Right hindlimb (tissue), 1 donor: ENCODE measurements at regions not wholly inside any gene's neighbourhood (a gene's known extent, or its start where the extent isn't known, plus 50 kb on each side); places are given as distances from the start of the nearest gene placed in this dataset.
"Not testable (repeated sequence)": the region's sequence is repeated elsewhere in the genome, so short reads cannot be mapped to it uniquely, and the experiment has no call there.

ENCODE experiments used
- DNase-seq: peaks from one replicate; pipeline ENCODE4 v3.0.0-alpha.2; 2018

DNA sequence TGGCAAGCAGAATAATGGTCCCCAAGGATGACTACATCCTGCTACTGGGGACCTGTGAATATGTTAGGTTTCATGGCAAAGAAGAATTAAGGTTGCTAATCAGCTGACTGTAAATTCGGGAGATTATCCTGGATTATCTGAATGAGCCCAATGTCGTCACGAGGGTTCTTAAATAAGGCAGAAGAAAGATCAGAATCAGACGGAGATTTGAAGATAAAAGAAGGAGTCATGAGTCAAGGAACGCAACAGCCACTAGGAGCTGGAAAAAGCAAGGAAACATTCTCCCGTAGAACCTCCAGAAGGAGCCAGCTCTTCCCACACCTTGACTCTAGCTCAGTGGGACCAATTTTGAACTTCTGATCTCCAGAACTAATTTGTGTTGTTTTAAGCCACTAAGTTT lies 82.9 kb upstream of the APBB1IP start:
- no peak for DNase-seq

DNA sequence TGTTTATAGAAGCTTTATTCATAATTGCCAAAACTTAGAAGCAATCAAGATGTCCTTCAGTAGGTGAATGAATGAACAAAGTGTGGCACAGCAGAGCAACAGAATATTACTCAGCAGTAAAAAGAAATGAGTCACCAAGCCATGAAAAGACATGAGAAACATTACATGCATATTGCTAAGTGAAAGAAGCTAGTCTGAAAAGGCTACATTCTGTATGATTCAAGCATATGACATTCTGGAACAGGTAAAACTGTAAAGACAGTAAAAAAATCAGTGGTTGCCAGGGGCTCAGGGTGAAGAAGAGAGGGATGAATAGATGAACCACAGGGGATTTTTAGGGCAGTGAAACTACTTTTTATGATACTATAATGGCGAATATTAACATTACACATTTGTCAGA lies 80.9 kb upstream of the APBB1IP start:
- DNase-seq: no peak

DNA sequence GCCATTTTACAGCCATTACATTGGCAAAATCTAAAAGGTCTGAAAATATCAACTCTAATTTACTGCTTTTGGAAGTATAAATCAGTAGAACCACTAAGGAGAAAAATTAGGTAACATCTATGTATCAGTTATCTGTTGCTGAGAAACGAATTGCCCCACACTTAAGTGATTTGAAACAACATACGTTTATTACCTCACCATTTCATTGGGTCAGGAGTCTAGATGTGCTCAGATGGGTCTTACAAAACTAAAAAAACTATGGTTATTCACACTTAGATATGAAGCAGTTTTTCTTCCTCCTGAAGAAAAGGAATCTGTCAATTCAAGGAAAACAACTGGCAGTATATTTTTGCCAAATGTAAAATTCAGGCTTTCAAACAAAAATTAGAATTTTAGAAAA lies 80.1 kb upstream of the APBB1IP start:
- no peak for DNase-seq

DNA sequence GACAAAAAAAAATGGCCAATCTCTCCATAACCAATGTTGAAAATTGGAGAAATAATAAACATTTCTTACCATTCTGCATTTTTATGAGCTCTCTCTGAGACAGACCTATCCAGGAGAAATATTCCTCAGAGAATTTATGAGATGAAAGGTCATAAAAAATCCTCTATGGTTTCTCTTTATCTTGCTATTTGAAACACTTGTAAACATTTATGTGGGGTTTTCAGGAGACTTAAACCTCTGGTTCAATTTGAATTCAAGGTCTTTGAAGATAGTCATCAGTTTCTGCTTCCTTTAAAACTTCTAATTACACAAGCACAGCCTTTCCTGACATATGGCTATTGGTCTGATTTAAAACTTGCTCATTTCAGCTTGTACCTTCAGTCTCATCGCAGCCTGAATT lies 78.5 kb upstream of the APBB1IP start:
- DNase-seq: no peak

- DNase-seq: no peak
Observed at GRCh38 chr10:26361351-26361750, 76.8 kb upstream of the APBB1IP start.

- no peak for DNase-seq
Observed at GRCh38 chr10:26361971-26362370, 76.2 kb upstream of the APBB1IP start.

- DNase-seq: no peak
Observed at GRCh38 chr10:26365681-26366358, 72.3 kb upstream of the APBB1IP start.

DNA sequence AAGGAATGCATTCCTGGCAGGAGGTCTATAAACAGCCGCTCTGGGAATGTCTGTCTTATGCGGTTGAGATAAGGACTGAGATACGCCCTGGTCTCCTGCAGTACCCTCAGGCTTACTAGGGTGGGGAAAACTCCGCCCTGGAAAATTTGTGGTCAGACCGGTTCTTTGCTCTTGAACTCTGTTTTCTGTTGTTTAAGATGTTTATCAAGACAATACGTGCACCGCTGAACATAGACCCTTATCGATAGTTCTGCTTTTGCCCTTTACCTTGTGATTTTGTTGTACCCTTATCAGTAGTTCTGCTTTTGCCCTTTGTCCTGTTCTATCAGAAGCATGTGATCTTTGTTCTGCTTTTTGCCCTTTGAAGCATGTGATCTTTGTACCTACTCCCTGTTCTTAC lies 71.1 kb upstream of the APBB1IP start:
- not testable (repeated sequence) for DNase-seq

GRCh38 chr10:26367771-26368170 lies 70.4 kb upstream of the APBB1IP start:
- DNase-seq: peak; percentile 44

DNA sequence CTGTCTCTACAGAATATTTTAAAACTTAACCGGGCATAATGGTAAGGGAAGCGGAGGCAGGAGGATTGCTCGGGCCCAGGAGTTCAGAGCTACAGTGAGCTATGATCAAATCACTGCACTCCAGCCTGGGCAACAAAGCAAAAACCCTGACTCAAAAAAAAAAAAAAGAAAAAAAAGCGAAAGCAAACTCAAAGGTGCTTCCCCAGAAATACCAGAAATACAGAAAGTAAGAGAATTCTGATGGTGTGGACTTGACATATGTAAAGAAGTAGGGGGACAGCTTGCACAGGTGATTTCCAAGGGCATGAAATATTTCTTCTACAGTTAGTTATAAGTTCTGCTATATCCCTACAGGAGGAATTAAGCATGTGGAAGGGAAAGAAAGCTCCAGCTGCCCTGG lies 69.7 kb upstream of the APBB1IP start:
- DNase-seq: no peak

DNA sequence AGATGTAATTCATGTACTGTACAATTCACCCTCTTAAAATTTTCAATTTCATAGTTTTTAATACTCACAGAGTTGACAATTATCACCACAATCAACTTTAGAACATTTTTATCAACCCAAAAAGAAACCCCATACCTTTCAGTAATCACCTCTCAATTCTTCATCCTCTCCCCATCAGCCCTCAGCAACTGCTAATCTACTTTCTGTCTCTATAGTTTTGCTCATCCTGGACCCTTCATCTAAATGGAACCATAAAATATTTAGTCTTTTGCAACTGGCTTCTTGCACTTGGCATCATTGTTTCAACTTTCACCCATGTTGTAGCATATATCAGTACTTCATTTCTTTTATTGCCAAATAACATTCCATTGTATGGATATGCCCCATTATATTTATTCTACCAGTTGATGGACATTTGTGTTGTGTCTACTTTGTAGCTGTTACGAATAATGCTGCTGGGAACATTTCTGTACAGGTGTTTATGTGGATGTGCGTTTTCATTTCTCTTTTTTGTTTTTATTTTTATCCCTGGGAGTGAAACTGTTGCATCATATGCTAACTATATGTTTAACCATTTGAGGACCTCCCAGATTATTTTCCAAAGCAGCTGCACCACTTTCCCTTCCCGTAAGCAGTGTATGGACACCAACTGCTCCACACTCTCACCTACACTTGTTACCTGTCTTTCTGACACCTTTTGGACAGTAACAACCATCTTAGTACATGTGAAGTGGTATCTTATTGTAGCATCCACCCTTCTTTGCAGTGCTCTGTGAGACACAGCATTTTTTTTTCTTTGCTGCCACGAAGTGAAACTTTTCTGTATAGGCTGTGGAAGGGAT lies 65.4 kb upstream of the APBB1IP start:
- no peak for DNase-seq

DNA sequence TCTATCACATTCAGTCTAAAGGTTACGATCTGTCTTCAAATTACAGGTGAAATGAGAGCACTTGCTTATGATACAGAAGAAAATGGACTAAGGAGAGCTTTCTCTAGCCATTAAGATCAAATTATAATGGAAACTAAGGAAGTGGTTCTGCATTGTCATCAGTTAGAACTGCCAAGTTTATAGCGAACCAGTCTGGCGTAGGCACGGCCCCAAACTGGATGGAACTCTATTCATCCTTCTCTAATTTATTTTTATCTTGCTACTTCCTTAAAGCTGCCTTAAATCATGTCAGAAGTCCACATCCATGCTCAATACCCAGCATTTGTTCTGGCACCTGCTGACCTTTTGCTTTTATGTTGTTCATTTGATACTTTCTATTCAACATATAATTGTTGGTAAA lies 63.7 kb upstream of the APBB1IP start:
- DNase-seq: no peak

GRCh38 chr10:26377224-26377810 lies 60.8 kb upstream of the APBB1IP start:
- DNase-seq: not testable (repeated sequence)

GRCh38 chr10:26378861-26379294 lies 59.3 kb upstream of the APBB1IP start:
- no peak for DNase-seq

- no peak for DNase-seq
Observed at GRCh38 chr10:26380815-26381214, 57.3 kb upstream of the APBB1IP start.

DNA sequence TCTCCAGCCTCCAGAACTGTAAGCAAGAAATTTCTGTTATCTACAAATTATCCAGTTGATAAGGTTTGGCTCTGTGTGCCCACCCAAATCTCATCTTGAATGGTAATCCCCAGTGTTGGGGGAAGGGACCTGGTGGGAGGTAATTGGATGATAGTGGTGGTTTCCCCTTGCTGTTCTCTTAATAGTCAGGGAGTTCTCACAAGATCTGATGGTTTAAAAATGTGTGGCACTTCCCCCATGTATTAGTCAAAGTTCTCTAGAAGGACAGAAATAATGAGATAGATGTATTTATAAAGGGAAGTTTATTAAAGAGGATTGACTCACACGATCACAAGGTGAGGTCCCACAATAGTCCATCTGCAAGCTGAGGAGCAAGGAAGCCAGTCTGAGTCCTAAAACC lies 56.2 kb upstream of the APBB1IP start:
- no peak for DNase-seq

GRCh38 chr10:26384600-26384999 lies 53.5 kb upstream of the APBB1IP start:
- no peak for DNase-seq

- no peak for DNase-seq
Observed at GRCh38 chr10:26385443-26385842, 52.7 kb upstream of the APBB1IP start.

DNA sequence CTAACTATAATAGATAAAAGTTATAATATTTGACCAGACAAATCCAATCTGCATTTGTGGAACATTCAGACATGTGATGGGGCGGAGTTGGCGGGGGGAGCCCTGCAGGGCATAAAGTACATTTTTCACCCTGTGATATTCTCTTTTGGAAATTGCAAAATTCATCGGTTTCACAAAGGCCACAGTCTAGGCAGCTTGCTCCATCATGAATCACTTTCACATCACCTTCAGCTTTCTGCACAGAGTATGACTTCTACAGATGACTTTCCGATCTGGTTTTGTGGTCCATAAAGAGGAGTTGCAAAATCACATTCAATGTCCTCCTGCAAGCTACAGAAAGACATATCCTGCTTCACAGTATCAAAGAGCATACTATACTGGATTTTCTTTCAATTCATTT lies 51.4 kb upstream of the APBB1IP start:
- DNase-seq: no peak
